Astrocyte (in vitro differentiated cells and primary cell): ENCODE measurements at regions not wholly inside any gene's neighbourhood (a gene's known extent, or its start where the extent isn't known, plus 50 kb on each side); places are given as distances from the start of the nearest gene placed in this dataset.

Experiments used
- CTCF ChIP-seq: IDR thresholded peaks from 2 replicates; pipeline ENCODE4 v1.5.1; 2011; ENCODE audit warnings: low read depth, mild to moderate bottlenecking, inconsistent platforms, low read length, moderate library complexity; ENCODE audit not compliant: insufficient read depth
- EZH2 ChIP-seq: IDR thresholded peaks from 2 replicates; pipeline ENCODE4 v1.6.1; 2012; ENCODE audit warnings: mild to moderate bottlenecking, low read length, inconsistent platforms; ENCODE audit not compliant: insufficient read depth

GRCh38 chrX:134714633-134715110, 56.4 kb upstream of the PLAC1 start:
- TF ChIP-seq CTCF, result no peak
- TF ChIP-seq EZH2, result no peak
